HCT116 (cell line): ENCODE measurements at regions not wholly inside any gene's neighbourhood (a gene's known extent, or its start where the extent isn't known, plus 50 kb on each side); places are given as distances from the start of the nearest gene placed in this dataset.

Experiments
- ATAC-seq: fragments of 200-7000 bp; cut with Tn5 transposase; 2 replicates; pipeline ENCODE4 v1.9.1; 2020; ENCODE audit warnings: mild to moderate bottlenecking, moderate library complexity
- BruUV-seq: library from RNA; stranded (reverse); fragments of 400-500 nt; replicated peaks from 2 replicates; lab custom pipeline; 2021; lab: Mats Ljungman, UMichigan
- CTCF ChIA-PET: fragments of 300-600 bp; sonication (Branson Sonifier 250); formaldehyde crosslinking; loops from one replicate; lab custom pipeline; 2021; ENCODE audit warnings: antibody characterized with exemption; lab: Charles Lee
- POLR2A ChIA-PET: fragments of 300-600, 350-600 bp; sonication (Branson Sonifier 250); formaldehyde crosslinking; loops from one replicate; lab custom pipeline; 2021; ENCODE audit warnings: antibody characterized with exemption; lab: Charles Lee
- RAD21 ChIA-PET, 2 experiments: fragments of 300-600 bp; sonication (Branson Sonifier 250); formaldehyde crosslinking; loops; one replicate each; lab custom pipeline; 2023; ENCODE audit warnings: low total read pairs in 2 of 2; ENCODE audit not compliant: uncharacterized antibody in 2 of 2, unreplicated experiment in 2 of 2, low non-redundant PET in 1 of 2; lab: Charles Lee
- DNase-seq: peaks from one replicate; pipeline ENCODE4 v3.0.0-alpha.2; 2010; ENCODE audit warnings: low read depth, low spot score
- H2AFZ ChIP-seq: fragments of 200-600 bp; shearing (Covaris generic), sonication (generic); 2 replicates; pipeline ENCODE4 v1.6.1; 2017; ENCODE audit warnings: low read depth, mixed run types, mixed read lengths, antibody characterized with exemption, low read length; ENCODE audit not compliant: poor library complexity, severe bottlenecking
- H3K27ac ChIP-seq: 2 replicates; pipeline ENCODE4 v1.5.1; 2012; ENCODE audit warnings: low read depth, low read length
- H3K27me3 ChIP-seq: fragments of 200-600 bp; sonication (generic); 2 replicates; pipeline ENCODE4 v1.6.1; 2016; ENCODE audit warnings: mixed run types, low read length, mixed read lengths; ENCODE audit not compliant: insufficient read depth
- H3K36me3 ChIP-seq, 2 experiments: fragments of 200-500 bp in 1 of 2; fragments of 200-600 bp in 1 of 2; sonication (Bioruptor generic) in 1 of 2; sonication (generic) in 1 of 2; 2 replicates each; pipeline versions ENCODE4 v1.5.1 to v1.6.1; 2014 to 2016; ENCODE audit warnings: low read length in 2 of 2, inconsistent platforms in 1 of 2, mixed read lengths in 1 of 2, mixed run types in 1 of 2; ENCODE audit not compliant: insufficient read depth in 2 of 2, control insufficient read depth in 1 of 2
- H3K4me1 ChIP-seq, 2 experiments: fragments of 200-600 bp in 1 of 2; sonication (generic) in 1 of 2; 2 replicates each; pipeline versions ENCODE4 v1.5.1 to v1.6.1; 2012 to 2017; ENCODE audit warnings: low read length in 2 of 2, inconsistent platforms in 1 of 2, mild to moderate bottlenecking in 1 of 2, mixed read lengths in 1 of 2, mixed run types in 1 of 2, moderate library complexity in 1 of 2; ENCODE audit not compliant: insufficient read depth in 2 of 2, control insufficient read depth in 1 of 2
- H3K4me2 ChIP-seq: fragments of 200-600 bp; sonication (generic); 2 replicates; pipeline ENCODE4 v1.6.1; 2017; ENCODE audit warnings: mixed run types, low read length, mixed read lengths
- H3K4me3 ChIP-seq, 2 experiments: fragments of 200-600 bp in 1 of 2; sonication (generic) in 1 of 2; replicated peaks in 1 of 2; 2 replicates each; pipeline ENCODE4 v1.5.1; 2011 to 2016; ENCODE audit warnings: low read length in 2 of 2, control low read depth in 1 of 2, low read depth in 1 of 2, mild to moderate bottlenecking in 1 of 2, mixed read lengths in 1 of 2, mixed run types in 1 of 2
- H3K79me2 ChIP-seq: fragments of 200-600 bp; sonication (generic); 2 replicates; pipeline ENCODE4 v1.6.1; 2017; ENCODE audit warnings: mild to moderate bottlenecking, mixed run types, low read length, moderate library complexity, mixed read lengths; ENCODE audit not compliant: insufficient read depth
- H3K9ac ChIP-seq: fragments of 200-600 bp; sonication (generic); 2 replicates; pipeline ENCODE4 v1.6.1; 2016; ENCODE audit warnings: low read length, mixed read lengths
- H3K9me2 ChIP-seq: fragments of 200-600 bp; sonication (generic), shearing (Covaris generic); 2 replicates; pipeline ENCODE4 v1.6.1; 2017; ENCODE audit warnings: mixed run types, mild to moderate bottlenecking, moderate library complexity; ENCODE audit not compliant: insufficient read depth
- H3K9me3 ChIP-seq, 2 experiments: fragments of 200-500 bp in 1 of 2; fragments of 200-600 bp in 1 of 2; sonication (Bioruptor generic) in 1 of 2; sonication (generic) in 1 of 2; 2 replicates each; pipeline ENCODE4 v1.6.1; 2014 to 2017; ENCODE audit warnings: low read length in 2 of 2, mixed read lengths in 2 of 2, inconsistent platforms in 1 of 2, low read depth in 1 of 2, mild to moderate bottlenecking in 1 of 2, mixed run types in 1 of 2, moderate library complexity in 1 of 2; ENCODE audit not compliant: control insufficient read depth in 1 of 2, insufficient read depth in 1 of 2
- H4K20me1 ChIP-seq: fragments of 200-600 bp; sonication (generic), shearing (Covaris generic); 2 replicates; pipeline ENCODE4 v1.6.1; 2017; ENCODE audit warnings: mixed run types, mild to moderate bottlenecking, moderate library complexity; ENCODE audit not compliant: insufficient read depth
- CEBPB ChIP-seq: IDR thresholded peaks from 2 replicates; pipeline ENCODE4 v1.6.1; 2012; ENCODE audit warnings: low read depth
- EGR1 ChIP-seq: IDR thresholded peaks from 2 replicates; pipeline ENCODE4 v1.6.1; 2012; ENCODE audit warnings: low read depth
- FOSL1 ChIP-seq: IDR thresholded peaks from 2 replicates; pipeline ENCODE4 v1.6.1; 2012; ENCODE audit warnings: low read depth
- RAD21 ChIP-seq: IDR thresholded peaks from 2 replicates; pipeline ENCODE4 v1.6.1; 2012; ENCODE audit warnings: low read depth, mild to moderate bottlenecking
- ZBTB33 ChIP-seq: IDR thresholded peaks from 2 replicates; pipeline ENCODE4 v1.6.1; 2011; ENCODE audit warnings: mild to moderate bottlenecking, low read length, moderate library complexity; ENCODE audit not compliant: insufficient replicate concordance; ENCODE audit errors: extremely low read depth
- ZFX ChIP-seq: fragments of 450-650 bp; IDR thresholded peaks from 2 replicates; pipeline ENCODE4 v1.6.1; 2017
- intact Hi-C: fragments of 100-400 bp; cut with micrococcal nuclease; formaldehyde crosslinking; loops from 2 replicates; pipeline ENCODE4 v1.10.0; 2022

GRCh38 chr15:35196273-35196672 lies 111.2 kb upstream of the NANOGP8 start:
- POLR2A ChIA-PET = no interaction called here
- H3K9me2 ChIP-seq = no peaks in the 10 kb centered on the region
- no peak overlapping the region for H3K4me3 ChIP-seq
- H3K9me3 ChIP-seq = peaks cover 10 to 13% of the 10 kb centered on the region in 2 experiments; a peak in 3 of 4 replicates
- intact Hi-C loops = no loop called here
- CTCF ChIA-PET = no interaction called here
- ATAC-seq (no peak), DNase-seq (no peak)
- RAD21 ChIA-PET = no interaction called here
- no TSS peak for BruUV-seq
- no peak overlapping the region for H3K27ac ChIP-seq
- no peaks in the 10 kb centered on the region for H3K36me3 ChIP-seq
- TF ChIP-seq FOSL1 (no peak), RAD21 (no peak), ZBTB33 (no peak)
- H3K4me1 ChIP-seq = no peaks in the 10 kb centered on the region
- no peak overlapping the region for H3K4me2 ChIP-seq
- H3K27me3 ChIP-seq = no peaks in the 10 kb centered on the region
- H3K79me2 ChIP-seq = no peaks in the 10 kb centered on the region
- no peaks in the 10 kb centered on the region for H4K20me1 ChIP-seq
- H2AFZ ChIP-seq = no peak overlapping the region
- no peak overlapping the region for H3K9ac ChIP-seq

- TF ChIP-seq CEBPB (no peak), EGR1 (no peak), ZFX (no peak)
- TF ChIP-seq, all 23 proteins: peak for 0
- H3K27ac ChIP-seq = no peak overlapping the region
- no peak overlapping the region for H3K4me2 ChIP-seq
- no peaks in the 10 kb centered on the region for H4K20me1 ChIP-seq
- no peaks in the 10 kb centered on the region for H3K4me1 ChIP-seq
- CTCF ChIA-PET = no interaction called here
- H3K9ac ChIP-seq = no peak overlapping the region
- BruUV-seq = no TSS peak
- peaks cover 14 to 16% of the 10 kb centered on the region in 2 experiments; a peak in 3 of 4 replicates for H3K9me3 ChIP-seq
- RAD21 ChIA-PET = no interaction called here
- no peaks in the 10 kb centered on the region for H3K27me3 ChIP-seq
- POLR2A ChIA-PET = no interaction called here
- intact Hi-C loops = no loop called here
- no peak for DNase-seq
- no peak overlapping the region for H3K4me3 ChIP-seq
- H3K36me3 ChIP-seq = no peaks in the 10 kb centered on the region
- no peaks in the 10 kb centered on the region for H3K79me2 ChIP-seq
- ATAC-seq = no peak
- no peaks in the 10 kb centered on the region for H3K9me2 ChIP-seq
- H2AFZ ChIP-seq = no peak overlapping the region
Observed at GRCh38 chr15:35195649-35196048, 110.6 kb upstream of the NANOGP8 start.
